Calu3 (cell line): ENCODE measurements at regions not wholly inside any gene's neighbourhood (a gene's known extent, or its start where the extent isn't known, plus 50 kb on each side); places are given as distances from the start of the nearest gene placed in this dataset.

Experiments
- BruUV-seq: library from RNA; stranded (reverse); fragments of 400-500 nt; replicated peaks from 2 replicates; lab custom pipeline; 2021; lab: Mats Ljungman, UMichigan
- CTCF ChIA-PET: fragments of 300-600 bp; sonication (Branson Sonifier 250); formaldehyde crosslinking; loops from one replicate; lab custom pipeline; 2022; ENCODE audit warnings: antibody characterized with exemption; lab: Charles Lee
- DNase-seq: peaks from one replicate; pipeline ENCODE4 v3.0.0; 2022
- H3K27ac Mint-ChIP-seq: one replicate; pipeline ENCODE4 v1.8.0; 2022; ENCODE audit warnings: mixed read lengths; ENCODE audit not compliant: unreplicated experiment
- H3K27me3 Mint-ChIP-seq: one replicate; pipeline ENCODE4 v1.8.0; 2022; ENCODE audit warnings: mixed read lengths; ENCODE audit not compliant: unreplicated experiment
- H3K36me3 Mint-ChIP-seq: one replicate; pipeline ENCODE4 v1.8.0; 2022; ENCODE audit warnings: mild to moderate bottlenecking, moderate library complexity, mixed read lengths; ENCODE audit not compliant: insufficient read depth, unreplicated experiment
- H3K4me1 Mint-ChIP-seq: one replicate; pipeline ENCODE4 v1.8.0; 2022; ENCODE audit warnings: mild to moderate bottlenecking, low read depth, mixed read lengths; ENCODE audit not compliant: unreplicated experiment
- H3K4me3 Mint-ChIP-seq: one replicate; pipeline ENCODE4 v1.8.0; 2022; ENCODE audit warnings: mild to moderate bottlenecking, low read depth, moderate library complexity, mixed read lengths; ENCODE audit not compliant: unreplicated experiment
- H3K9me3 Mint-ChIP-seq: one replicate; pipeline ENCODE4 v1.8.0; 2022; ENCODE audit warnings: low read depth, mixed read lengths; ENCODE audit not compliant: unreplicated experiment
- intact Hi-C: fragments of 100-400 bp; cut with micrococcal nuclease; formaldehyde crosslinking; loops from one replicate; pipeline ENCODE4 v1.10.0; 2022; ENCODE audit not compliant: unreplicated experiment
- TF ChIP-seq, protein P1 (sequence below): fragments of 200-600 bp; IDR thresholded peaks from one replicate; pipeline ENCODE4 v1.8.0; 2022; ENCODE audit warnings: antibody characterized with exemption; ENCODE audit not compliant: unreplicated experiment

DNA sequence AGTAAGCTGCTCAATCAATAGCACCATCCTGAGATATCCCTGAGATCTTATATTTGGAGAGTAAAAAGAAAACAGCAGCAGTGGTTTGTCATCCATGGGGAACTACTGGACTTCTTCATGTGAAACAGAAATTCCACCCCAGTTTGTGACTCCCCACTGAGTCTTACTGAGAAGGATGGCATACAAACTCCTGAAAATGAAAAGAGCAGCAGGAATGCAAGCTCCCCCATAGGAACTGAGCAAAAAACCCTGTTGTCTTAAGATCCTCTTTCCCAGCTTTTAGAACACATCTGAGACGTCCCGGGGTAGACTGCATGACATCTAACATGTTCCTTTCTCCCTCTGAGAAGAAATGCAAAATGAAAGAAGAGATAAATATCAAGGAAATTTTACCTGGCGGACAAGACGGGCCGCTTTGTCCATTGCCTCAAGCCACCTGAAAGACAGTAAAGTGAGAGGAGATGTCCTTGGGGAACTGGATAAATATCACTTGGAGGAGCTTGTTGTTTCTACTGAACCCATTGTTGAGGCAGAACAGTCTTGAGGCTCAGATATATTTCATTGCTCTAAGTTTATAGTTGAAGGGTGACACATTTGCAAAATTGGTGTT is 117.1 kb downstream of the NUDT12 start:
- no peaks in the 10 kb centered on the region for H3K9me3 Mint-ChIP-seq
- no peaks in the 10 kb centered on the region for H3K27me3 Mint-ChIP-seq
- intact Hi-C loops, result no loop called here
- no peak overlapping the region for H3K4me3 Mint-ChIP-seq
- CTCF ChIA-PET, result no interaction called here
- peaks cover 8% of the 10 kb centered on the region for H3K4me1 Mint-ChIP-seq
- no peak for DNase-seq
- TF ChIP-seq, protein P1, sequence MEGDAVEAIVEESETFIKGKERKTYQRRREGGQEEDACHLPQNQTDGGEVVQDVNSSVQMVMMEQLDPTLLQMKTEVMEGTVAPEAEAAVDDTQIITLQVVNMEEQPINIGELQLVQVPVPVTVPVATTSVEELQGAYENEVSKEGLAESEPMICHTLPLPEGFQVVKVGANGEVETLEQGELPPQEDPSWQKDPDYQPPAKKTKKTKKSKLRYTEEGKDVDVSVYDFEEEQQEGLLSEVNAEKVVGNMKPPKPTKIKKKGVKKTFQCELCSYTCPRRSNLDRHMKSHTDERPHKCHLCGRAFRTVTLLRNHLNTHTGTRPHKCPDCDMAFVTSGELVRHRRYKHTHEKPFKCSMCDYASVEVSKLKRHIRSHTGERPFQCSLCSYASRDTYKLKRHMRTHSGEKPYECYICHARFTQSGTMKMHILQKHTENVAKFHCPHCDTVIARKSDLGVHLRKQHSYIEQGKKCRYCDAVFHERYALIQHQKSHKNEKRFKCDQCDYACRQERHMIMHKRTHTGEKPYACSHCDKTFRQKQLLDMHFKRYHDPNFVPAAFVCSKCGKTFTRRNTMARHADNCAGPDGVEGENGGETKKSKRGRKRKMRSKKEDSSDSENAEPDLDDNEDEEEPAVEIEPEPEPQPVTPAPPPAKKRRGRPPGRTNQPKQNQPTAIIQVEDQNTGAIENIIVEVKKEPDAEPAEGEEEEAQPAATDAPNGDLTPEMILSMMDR, result no peak
- H3K36me3 Mint-ChIP-seq, result no peaks in the 10 kb centered on the region
- no TSS peak for BruUV-seq
- no peak overlapping the region for H3K27ac Mint-ChIP-seq

DNA sequence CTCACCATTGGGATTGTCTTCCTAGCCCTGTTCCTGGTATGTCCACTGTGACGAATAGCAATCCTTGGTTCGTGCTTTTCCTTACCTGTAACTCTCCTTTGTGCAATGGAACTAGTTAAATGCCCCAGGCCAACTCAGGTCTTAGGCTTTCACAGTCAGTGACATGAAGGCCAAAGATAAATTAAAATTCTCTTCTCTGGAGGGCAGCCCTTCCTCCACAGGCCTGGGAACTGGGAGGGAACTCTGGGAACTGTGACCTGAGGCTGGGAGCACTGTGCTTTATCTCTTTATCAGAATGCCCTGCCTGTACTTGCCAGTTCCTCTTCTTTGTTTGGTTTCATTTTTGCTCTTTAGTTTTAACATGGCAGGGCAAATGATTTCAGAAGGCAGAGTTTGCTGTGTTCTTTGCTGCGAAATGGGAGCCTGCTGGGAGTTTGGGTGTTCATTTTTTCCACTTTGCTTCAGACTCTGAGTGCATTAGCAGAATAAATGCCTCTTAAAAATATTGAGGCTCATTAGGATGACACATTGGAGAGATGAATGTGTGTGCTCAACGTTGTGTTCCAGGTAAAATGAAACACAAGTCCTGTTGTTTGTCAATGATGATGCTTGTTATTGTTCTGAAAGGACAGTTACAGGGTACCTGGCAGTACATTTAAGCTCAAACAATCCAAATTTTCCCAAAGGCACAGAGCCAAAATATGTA is 118.1 kb downstream of the NUDT12 start:
- Mint-ChIP-seq H3K4me1 (peaks cover 8% of the 10 kb centered on the region), H3K27me3 (no peaks in the 10 kb centered on the region), H3K9me3 (no peaks in the 10 kb centered on the region), H3K4me3 (peak overlapping the region; percentile 42), H3K36me3 (no peaks in the 10 kb centered on the region), H3K27ac (peak overlapping the region; percentile 38)
- no peak for DNase-seq
- no TSS peak for BruUV-seq
- CTCF ChIA-PET, result no interaction called here
- intact Hi-C loops, result no loop called here
- TF ChIP-seq, protein P1, result no peak

DNA sequence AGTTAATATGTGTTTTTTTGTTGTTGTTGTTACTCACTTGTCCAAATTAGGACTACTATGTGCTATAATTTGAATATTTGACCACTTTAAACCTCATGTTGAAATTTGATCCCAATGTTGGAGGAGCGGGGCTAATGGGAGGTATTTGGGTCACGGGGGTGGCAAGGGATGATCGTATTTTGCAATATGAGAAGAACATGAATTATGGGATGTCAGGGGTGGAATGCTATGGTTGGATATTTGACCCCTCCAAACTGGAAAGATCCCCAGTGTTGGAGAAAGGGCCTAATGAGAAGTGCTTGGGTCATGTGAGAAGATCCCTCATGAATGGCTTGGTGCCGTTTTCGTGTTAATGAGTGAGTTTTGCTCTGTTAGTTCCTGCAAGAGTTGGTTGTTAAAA is 119.8 kb downstream of the NUDT12 start:
- no peak for DNase-seq
- Mint-ChIP-seq H3K27me3 (no peaks in the 10 kb centered on the region), H3K27ac (no peak overlapping the region), H3K9me3 (no peaks in the 10 kb centered on the region), H3K4me3 (no peak overlapping the region), H3K36me3 (no peaks in the 10 kb centered on the region), H3K4me1 (peaks cover 8% of the 10 kb centered on the region)
- TF ChIP-seq, protein P1, result no peak
- CTCF ChIA-PET, result no interaction called here
- no TSS peak for BruUV-seq
- intact Hi-C loops, result no loop called here

DNA sequence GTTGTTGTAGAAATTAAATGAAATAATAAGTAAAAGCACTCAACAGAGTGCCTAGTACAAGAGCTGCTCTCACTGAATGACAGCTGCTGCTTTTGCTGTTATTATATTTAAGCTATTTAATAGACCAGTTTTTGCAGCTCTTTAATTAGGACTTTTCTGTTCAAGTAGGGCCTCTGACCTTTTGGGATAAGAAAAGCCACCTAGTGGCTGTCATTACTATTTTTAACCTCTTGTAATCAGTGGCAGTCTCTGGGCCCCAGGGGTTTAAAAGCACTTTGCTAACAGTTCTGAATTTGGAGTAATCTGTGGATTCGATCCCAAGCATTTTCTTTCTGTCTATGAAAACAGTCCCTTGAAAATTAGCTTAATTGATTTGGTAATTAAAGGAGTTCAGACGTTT is 121.1 kb downstream of the NUDT12 start:
- TF ChIP-seq, protein P1, result no peak
- no peak overlapping the region for H3K4me3 Mint-ChIP-seq
- DNase-seq, result no peak
- peaks cover 8% of the 10 kb centered on the region for H3K4me1 Mint-ChIP-seq
- no TSS peak for BruUV-seq
- CTCF ChIA-PET, result interaction anchor here (0.6 to 0.9 kb wide), 2 partner anchors 28 to 183 kb away, joined by 4 to 5 read pairs; partner anchors contain the start of gene MACIR
- intact Hi-C loops, result no loop called here
- no peaks in the 10 kb centered on the region for H3K9me3 Mint-ChIP-seq
- no peaks in the 10 kb centered on the region for H3K27me3 Mint-ChIP-seq
- no peaks in the 10 kb centered on the region for H3K36me3 Mint-ChIP-seq
- no peak overlapping the region for H3K27ac Mint-ChIP-seq
